GM19351 (cell line): ENCODE measurements at regions not wholly inside any gene's neighbourhood (a gene's known extent, or its start where the extent isn't known, plus 50 kb on each side); places are given as distances from the start of the nearest gene placed in this dataset.

Experiments used
- ATAC-seq: cut with Tn5 transposase; IDR thresholded peaks from one replicate; pipeline ENCODE4 v1.9.1; 2021; ENCODE audit warnings: mild to moderate bottlenecking, moderate library complexity; ENCODE audit not compliant: unreplicated experiment

- ATAC-seq: no peak
These were observed 168.2 kb downstream of the ICOS start for GRCh38 chr2:204104811-204105210.

- peak; percentile 38 for ATAC-seq
These were observed 171.8 kb downstream of the ICOS start for GRCh38 chr2:204108330-204108751.

GRCh38 chr2:204108781-204109295, 172.3 kb downstream of the ICOS start:
- no peak for ATAC-seq

GRCh38 chr2:204109681-204110080, 173.1 kb downstream of the ICOS start:
- no peak for ATAC-seq

DNA sequence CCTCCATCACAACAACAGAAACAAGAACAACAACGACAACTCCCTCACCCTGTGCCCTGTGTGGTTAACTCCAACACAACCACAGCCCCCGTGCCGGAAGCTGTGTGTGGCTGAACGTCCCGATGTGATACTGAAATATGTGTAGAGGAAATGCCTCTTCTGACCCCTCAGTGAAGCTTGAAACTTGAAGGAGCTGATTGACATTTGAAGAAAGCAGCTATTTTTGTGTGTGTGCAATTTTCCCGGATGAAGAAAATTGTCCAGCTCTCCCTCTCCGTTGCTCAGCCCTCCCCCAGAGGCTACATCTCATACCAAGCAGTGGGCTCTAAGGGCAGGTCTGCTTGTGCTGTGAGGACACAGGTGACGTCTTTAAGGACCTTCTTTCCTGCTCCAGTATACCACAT, 173.8 kb downstream of the ICOS start:
- peak; percentile 94 for ATAC-seq

GRCh38 chr2:204110751-204111516, 174.4 kb downstream of the ICOS start:
- no peak for ATAC-seq

- ATAC-seq: no peak
These were observed 175.7 kb downstream of the ICOS start for GRCh38 chr2:204112084-204112770.

GRCh38 chr2:204114295-204115136, 178.0 kb downstream of the ICOS start:
- ATAC-seq: no peak

- no peak for ATAC-seq
These were observed 178.8 kb downstream of the ICOS start for GRCh38 chr2:204115137-204116056.

- no peak for ATAC-seq
These were observed 179.7 kb downstream of the ICOS start for GRCh38 chr2:204116159-204116792.

- ATAC-seq: no peak
These were observed 185.9 kb downstream of the ICOS start for GRCh38 chr2:204122425-204122824.

- no peak for ATAC-seq
These were observed 187.7 kb downstream of the ICOS start for GRCh38 chr2:204124140-204124750.

DNA sequence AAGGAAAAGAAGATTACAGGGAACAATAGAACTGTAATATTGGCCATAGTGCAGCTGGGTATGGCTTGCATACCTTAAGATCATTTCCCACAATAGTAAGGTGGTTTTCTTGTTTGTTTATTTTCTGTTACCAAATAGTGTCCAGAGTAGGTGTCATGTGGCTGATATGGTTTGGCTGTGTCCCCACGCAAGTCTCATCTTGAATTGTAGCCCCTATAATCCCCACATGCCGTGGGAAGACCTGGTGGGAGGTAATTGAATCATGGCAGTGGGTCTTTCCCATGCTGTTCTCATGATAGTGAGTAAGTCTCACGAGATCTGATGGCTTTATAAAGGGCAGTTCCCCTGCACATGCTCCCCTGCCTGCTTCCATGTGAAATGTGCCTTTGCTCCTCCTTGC, 190.1 kb downstream of the ICOS start:
- ATAC-seq: no peak

DNA sequence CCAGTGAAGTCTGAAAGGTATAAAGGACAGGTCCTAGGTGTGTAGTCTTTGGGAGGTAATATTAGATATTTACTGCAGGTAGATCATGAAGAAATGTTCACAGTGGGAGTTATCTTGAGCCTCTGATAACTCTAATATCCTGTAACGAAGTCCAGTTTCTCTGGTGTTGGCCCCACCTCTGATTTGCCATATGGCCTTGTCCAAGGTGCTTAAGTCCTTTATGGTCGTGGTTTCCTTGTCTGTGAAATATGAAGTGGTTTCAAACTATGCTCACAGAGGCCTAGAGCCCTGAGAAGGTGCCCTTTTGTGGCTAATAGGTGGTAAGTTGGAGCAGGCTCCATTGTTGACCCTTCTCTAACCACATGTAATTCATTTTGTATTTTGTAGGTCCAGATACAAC, 190.7 kb downstream of the ICOS start:
- ATAC-seq: no peak

GRCh38 chr2:204129591-204130294, 193.2 kb downstream of the ICOS start:
- ATAC-seq: no peak

- no peak for ATAC-seq
These were observed 195.1 kb downstream of the ICOS start for GRCh38 chr2:204131621-204132020.

GRCh38 chr2:204133476-204133875, 196.9 kb downstream of the ICOS start:
- no peak for ATAC-seq

- no peak for ATAC-seq
These were observed 197.9 kb downstream of the ICOS start for GRCh38 chr2:204134421-204134820.

DNA sequence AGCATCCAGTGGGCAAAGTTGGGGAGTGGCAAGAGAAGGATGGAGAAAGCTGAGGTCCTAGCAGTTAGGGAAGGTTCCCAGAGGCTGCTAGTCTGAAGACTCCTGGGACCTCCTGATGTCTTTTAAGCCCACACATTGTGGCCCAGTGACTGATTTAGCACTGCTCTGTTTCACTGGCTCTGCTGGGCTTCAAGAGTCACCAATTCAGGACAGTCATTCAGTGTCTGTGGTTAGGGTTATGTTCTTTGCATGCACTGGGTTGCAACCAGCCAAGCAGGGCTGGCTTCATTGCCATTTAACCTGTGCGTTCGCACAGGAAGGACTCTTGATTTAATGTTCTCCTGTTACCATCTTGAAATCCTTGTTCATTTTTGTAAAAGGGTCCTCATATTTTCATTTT, 199.2 kb downstream of the ICOS start:
- no peak for ATAC-seq
